GM23338 (cell line): ENCODE measurements at regions not wholly inside any gene's neighbourhood (a gene's known extent, or its start where the extent isn't known, plus 50 kb on each side); places are given as distances from the start of the nearest gene placed in this dataset.

Experiments used
- CREB1 ChIP-seq: fragments of 250-450 bp; sonication (Bioruptor Pico); IDR thresholded peaks from 2 replicates; pipeline ENCODE4 v1.5.0; 2020; ENCODE audit warnings: low read depth, mild to moderate bottlenecking, moderate library complexity
- EZH2 ChIP-seq: fragments of 200-600 bp; sonication (generic); IDR thresholded peaks from one replicate; pipeline ENCODE4 v1.8.0; 2017; ENCODE audit warnings: antibody characterized with exemption, mild to moderate bottlenecking, low read depth; ENCODE audit not compliant: unreplicated experiment
- EZH2phosphoT487 ChIP-seq: fragments of 200-600 bp; sonication (generic); IDR thresholded peaks from one replicate; pipeline ENCODE4 v1.8.1; 2018; ENCODE audit warnings: antibody characterized with exemption; ENCODE audit not compliant: unreplicated experiment
- POLR2AphosphoS5 ChIP-seq: IDR thresholded peaks from 2 replicates; pipeline ENCODE4 v1.6.1; 2016; ENCODE audit warnings: antibody characterized with exemption, low read depth
- STAT1 ChIP-seq: IDR thresholded peaks from one replicate; pipeline ENCODE4 v1.6.1; 2016; ENCODE audit warnings: antibody characterized with exemption; ENCODE audit not compliant: unreplicated experiment
- ZNF114 ChIP-seq: fragments of 250-450 bp; sonication (Bioruptor Pico); IDR thresholded peaks from 2 replicates; pipeline ENCODE4 v1.5.0; 2020; ENCODE audit warnings: mild to moderate bottlenecking, moderate library complexity
- TF ChIP-seq, protein P1 (sequence below): IDR thresholded peaks from one replicate; pipeline ENCODE4 v1.6.1; 2018; ENCODE audit warnings: antibody characterized with exemption; ENCODE audit not compliant: unreplicated experiment
- TF ChIP-seq, protein P2 (sequence below), 2 experiments: fragments of 200-600 bp in 1 of 2; sonication (generic) in 1 of 2; conservative IDR thresholded peaks; 2 replicates each; pipeline versions ENCODE4 v1.5.1 to v1.6.1; 2016 to 2017; ENCODE audit warnings: antibody characterized with exemption in 2 of 2, low read depth in 2 of 2, mild to moderate bottlenecking in 2 of 2, moderate library complexity in 1 of 2

DNA sequence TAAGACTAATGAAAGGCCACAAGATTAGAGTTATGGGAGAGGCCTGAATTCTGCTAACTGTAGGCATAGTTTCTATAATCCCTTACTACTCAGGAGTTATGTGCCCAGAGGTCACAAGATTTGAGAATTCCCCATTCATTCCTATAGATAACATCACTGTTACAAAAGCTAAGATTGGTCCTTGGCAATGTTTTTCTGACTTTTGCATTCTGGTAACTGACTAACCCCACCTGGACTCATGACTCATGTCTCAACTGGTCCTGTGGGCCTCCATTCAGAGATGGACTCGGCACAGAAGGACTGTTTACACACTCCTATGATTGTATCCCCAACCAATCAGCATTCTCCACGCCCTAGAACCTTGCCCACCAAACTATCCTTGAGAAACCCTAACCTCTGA, 249.0 kb upstream of the ZP4 start:
- TF ChIP-seq POLR2AphosphoS5, result no peak
- TF ChIP-seq EZH2, result no peak
- TF ChIP-seq, protein P1, sequence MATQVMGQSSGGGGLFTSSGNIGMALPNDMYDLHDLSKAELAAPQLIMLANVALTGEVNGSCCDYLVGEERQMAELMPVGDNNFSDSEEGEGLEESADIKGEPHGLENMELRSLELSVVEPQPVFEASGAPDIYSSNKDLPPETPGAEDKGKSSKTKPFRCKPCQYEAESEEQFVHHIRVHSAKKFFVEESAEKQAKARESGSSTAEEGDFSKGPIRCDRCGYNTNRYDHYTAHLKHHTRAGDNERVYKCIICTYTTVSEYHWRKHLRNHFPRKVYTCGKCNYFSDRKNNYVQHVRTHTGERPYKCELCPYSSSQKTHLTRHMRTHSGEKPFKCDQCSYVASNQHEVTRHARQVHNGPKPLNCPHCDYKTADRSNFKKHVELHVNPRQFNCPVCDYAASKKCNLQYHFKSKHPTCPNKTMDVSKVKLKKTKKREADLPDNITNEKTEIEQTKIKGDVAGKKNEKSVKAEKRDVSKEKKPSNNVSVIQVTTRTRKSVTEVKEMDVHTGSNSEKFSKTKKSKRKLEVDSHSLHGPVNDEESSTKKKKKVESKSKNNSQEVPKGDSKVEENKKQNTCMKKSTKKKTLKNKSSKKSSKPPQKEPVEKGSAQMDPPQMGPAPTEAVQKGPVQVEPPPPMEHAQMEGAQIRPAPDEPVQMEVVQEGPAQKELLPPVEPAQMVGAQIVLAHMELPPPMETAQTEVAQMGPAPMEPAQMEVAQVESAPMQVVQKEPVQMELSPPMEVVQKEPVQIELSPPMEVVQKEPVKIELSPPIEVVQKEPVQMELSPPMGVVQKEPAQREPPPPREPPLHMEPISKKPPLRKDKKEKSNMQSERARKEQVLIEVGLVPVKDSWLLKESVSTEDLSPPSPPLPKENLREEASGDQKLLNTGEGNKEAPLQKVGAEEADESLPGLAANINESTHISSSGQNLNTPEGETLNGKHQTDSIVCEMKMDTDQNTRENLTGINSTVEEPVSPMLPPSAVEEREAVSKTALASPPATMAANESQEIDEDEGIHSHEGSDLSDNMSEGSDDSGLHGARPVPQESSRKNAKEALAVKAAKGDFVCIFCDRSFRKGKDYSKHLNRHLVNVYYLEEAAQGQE, result no peak
- TF ChIP-seq, protein P2, sequence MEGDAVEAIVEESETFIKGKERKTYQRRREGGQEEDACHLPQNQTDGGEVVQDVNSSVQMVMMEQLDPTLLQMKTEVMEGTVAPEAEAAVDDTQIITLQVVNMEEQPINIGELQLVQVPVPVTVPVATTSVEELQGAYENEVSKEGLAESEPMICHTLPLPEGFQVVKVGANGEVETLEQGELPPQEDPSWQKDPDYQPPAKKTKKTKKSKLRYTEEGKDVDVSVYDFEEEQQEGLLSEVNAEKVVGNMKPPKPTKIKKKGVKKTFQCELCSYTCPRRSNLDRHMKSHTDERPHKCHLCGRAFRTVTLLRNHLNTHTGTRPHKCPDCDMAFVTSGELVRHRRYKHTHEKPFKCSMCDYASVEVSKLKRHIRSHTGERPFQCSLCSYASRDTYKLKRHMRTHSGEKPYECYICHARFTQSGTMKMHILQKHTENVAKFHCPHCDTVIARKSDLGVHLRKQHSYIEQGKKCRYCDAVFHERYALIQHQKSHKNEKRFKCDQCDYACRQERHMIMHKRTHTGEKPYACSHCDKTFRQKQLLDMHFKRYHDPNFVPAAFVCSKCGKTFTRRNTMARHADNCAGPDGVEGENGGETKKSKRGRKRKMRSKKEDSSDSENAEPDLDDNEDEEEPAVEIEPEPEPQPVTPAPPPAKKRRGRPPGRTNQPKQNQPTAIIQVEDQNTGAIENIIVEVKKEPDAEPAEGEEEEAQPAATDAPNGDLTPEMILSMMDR (conservative IDR thresholded peaks at IDR 0.05; ENCODE audit: low read depth in 2 of 2), result no peak
- no peak for TF ChIP-seq CREB1 (CRISPR knock-in tag)
- TF ChIP-seq ZNF114 (CRISPR knock-in tag), result no peak
- TF ChIP-seq STAT1, result no peak
- TF ChIP-seq EZH2phosphoT487, result no peak
